CD14-positive monocyte (primary cell): ENCODE measurements at regions not wholly inside any gene's neighbourhood (a gene's known extent, or its start where the extent isn't known, plus 50 kb on each side); places are given as distances from the start of the nearest gene placed in this dataset.

Experiments
- DNase-seq, 3 donors: peaks; one replicate each; pipeline ENCODE4 v3.0.0-alpha.2; 2011 to 2022
- H2AFZ ChIP-seq: 2 replicates; pipeline ENCODE4 v1.6.0; 2012; ENCODE audit warnings: mild to moderate bottlenecking, low read depth, low read length, inconsistent platforms; ENCODE audit not compliant: insufficient read depth, poor library complexity, severe bottlenecking
- H3K27ac ChIP-seq, 2 donors: 1 replicate in 1 of 2; 2 replicates in 1 of 2; pipeline ENCODE4 v1.5.1; 2012 to 2013; ENCODE audit warnings: low read length in 2 of 2, control low read depth in 1 of 2, inconsistent platforms in 1 of 2, low read depth in 1 of 2, mild to moderate bottlenecking in 1 of 2
- H3K27me3 ChIP-seq, 2 donors: one replicate each; pipeline versions ENCODE4 v1.6.0 to v1.6.1; 2011 to 2013; ENCODE audit warnings: low read length in 2 of 2; ENCODE audit not compliant: control insufficient read depth in 2 of 2, insufficient read depth in 2 of 2
- H3K36me3 ChIP-seq, 2 donors: replicated peaks in 1 of 2; 1 replicate in 1 of 2; 2 replicates in 1 of 2; pipeline versions ENCODE4 v1.5.1 to v1.6.1; 2012 to 2013; ENCODE audit warnings: low read length in 2 of 2, control low read depth in 1 of 2, inconsistent platforms in 1 of 2, mild to moderate bottlenecking in 1 of 2; ENCODE audit not compliant: insufficient read depth in 2 of 2, control insufficient read depth in 1 of 2
- H3K4me1 ChIP-seq, 2 donors: 1 replicate in 1 of 2; 2 replicates in 1 of 2; pipeline versions ENCODE4 v1.5.1 to v1.6.1; 2012 to 2013; ENCODE audit warnings: low read length in 2 of 2, control low read depth in 1 of 2, inconsistent platforms in 1 of 2, mild to moderate bottlenecking in 1 of 2, moderate library complexity in 1 of 2; ENCODE audit not compliant: insufficient read depth in 2 of 2, control insufficient read depth in 1 of 2
- H3K4me2 ChIP-seq: replicated peaks from 2 replicates; pipeline ENCODE3; 2012; ENCODE audit warnings: low read length, moderate library complexity, mild to moderate bottlenecking; ENCODE audit not compliant: poor library complexity, severe bottlenecking; ENCODE audit errors: extremely low read depth
- H3K4me3 ChIP-seq, 3 experiments: fragments of 200-600 bp in 1 of 3; sonication (generic) in 1 of 3; replicated peaks in 1 of 3; 1 replicate in 2 of 3; 2 replicates in 1 of 3; pipeline ENCODE4 v1.5.1; 2011 to 2013; ENCODE audit warnings: low read length in 3 of 3, mild to moderate bottlenecking in 3 of 3, control low read depth in 2 of 3, low read depth in 2 of 3, inconsistent platforms in 1 of 3, moderate library complexity in 1 of 3
- H3K79me2 ChIP-seq: 2 replicates; pipeline ENCODE4 v1.6.0; 2012; ENCODE audit warnings: mild to moderate bottlenecking, control low read depth, inconsistent platforms, low read length, moderate library complexity; ENCODE audit not compliant: insufficient read depth
- H3K9ac ChIP-seq: 2 replicates; pipeline ENCODE4 v1.6.0; 2017; ENCODE audit warnings: low read length, mild to moderate bottlenecking; ENCODE audit not compliant: insufficient read depth, poor library complexity, severe bottlenecking
- H3K9me3 ChIP-seq, 2 donors: replicated peaks in 1 of 2; 1 replicate in 1 of 2; 2 replicates in 1 of 2; pipeline versions ENCODE4 v1.5.1 to v1.6.1; 2012 to 2013; ENCODE audit warnings: low read length in 2 of 2, control low read depth in 1 of 2; ENCODE audit not compliant: control insufficient read depth in 1 of 2, insufficient read depth in 1 of 2
- H4K20me1 ChIP-seq: 2 replicates; pipeline ENCODE4 v1.6.0; 2012; ENCODE audit warnings: mild to moderate bottlenecking, low read length, control low read depth, moderate library complexity; ENCODE audit not compliant: insufficient read depth
- H3K27ac Mint-ChIP-seq, 7 donors: one replicate each; pipeline ENCODE4 v1.8.0; 2020; ENCODE audit warnings: mild to moderate bottlenecking in 7 of 7, mixed read lengths in 7 of 7, moderate library complexity in 6 of 7, inconsistent platforms in 2 of 7
- H3K27me3 Mint-ChIP-seq, 3 donors: one replicate each; pipeline ENCODE4 v1.8.0; 2021 to 2022; ENCODE audit warnings: low read depth in 3 of 3, mild to moderate bottlenecking in 3 of 3, mixed read lengths in 3 of 3, moderate library complexity in 3 of 3, inconsistent platforms in 1 of 3
- H3K36me3 Mint-ChIP-seq, 2 donors: one replicate each; pipeline ENCODE4 v1.8.0; 2020; ENCODE audit warnings: mixed read lengths in 2 of 2, inconsistent platforms in 1 of 2, mild to moderate bottlenecking in 1 of 2
- H3K4me1 Mint-ChIP-seq: one replicate; pipeline ENCODE4 v1.8.0; 2020; ENCODE audit warnings: mild to moderate bottlenecking, mixed read lengths
- H3K4me3 Mint-ChIP-seq, 2 donors: one replicate each; pipeline ENCODE4 v1.8.0; 2020; ENCODE audit warnings: mild to moderate bottlenecking in 2 of 2, mixed read lengths in 2 of 2, moderate library complexity in 1 of 2
- H3K9me3 Mint-ChIP-seq, 7 donors: one replicate each; pipeline ENCODE4 v1.8.0; 2020 to 2022; ENCODE audit warnings: mixed read lengths in 7 of 7, mild to moderate bottlenecking in 6 of 7, moderate library complexity in 6 of 7, inconsistent platforms in 2 of 7
- WGBS: methylation state at CpG from one replicate; pipeline ENCODE4 v1.1.5; 2013; ENCODE audit warnings: missing lambda C conversion rate; ENCODE audit not compliant: insufficient coverage; 5-methylcytosine and 5-hydroxymethylcytosine counted together
- intact Hi-C, 2 donors: fragments of 100-400 bp; cut with micrococcal nuclease; formaldehyde crosslinking; loops; one replicate each; pipeline versions ENCODE4 v1.15.0 to v1.15.1; 2023
- TF ChIP-seq, protein P1 (sequence below): fragments of 200-600 bp; IDR thresholded peaks from one replicate; pipeline ENCODE4 v1.8.0; 2022; ENCODE audit warnings: antibody characterized with exemption, mild to moderate bottlenecking

- intact Hi-C loops, result no loop called here
- no peak overlapping the region for H3K27ac ChIP-seq
- no peak overlapping the region for H3K27ac Mint-ChIP-seq
- no peaks in the 10 kb centered on the region for H3K9me3 ChIP-seq
- DNase-seq, result no peak
- no peak overlapping the region for H3K4me3 Mint-ChIP-seq
- H3K4me1 Mint-ChIP-seq, result no peaks in the 10 kb centered on the region
- no peaks in the 10 kb centered on the region for H4K20me1 ChIP-seq
- WGBS, result 100% methylated on average over 1 of the region's 4 CpGs
- H3K79me2 ChIP-seq, result no peaks in the 10 kb centered on the region
- no peaks in the 10 kb centered on the region for H3K36me3 Mint-ChIP-seq
- H3K9me3 Mint-ChIP-seq, result peaks cover 0 to 11% (median 4%) of the 10 kb centered on the region in 7 donors
- TF ChIP-seq, protein P1, sequence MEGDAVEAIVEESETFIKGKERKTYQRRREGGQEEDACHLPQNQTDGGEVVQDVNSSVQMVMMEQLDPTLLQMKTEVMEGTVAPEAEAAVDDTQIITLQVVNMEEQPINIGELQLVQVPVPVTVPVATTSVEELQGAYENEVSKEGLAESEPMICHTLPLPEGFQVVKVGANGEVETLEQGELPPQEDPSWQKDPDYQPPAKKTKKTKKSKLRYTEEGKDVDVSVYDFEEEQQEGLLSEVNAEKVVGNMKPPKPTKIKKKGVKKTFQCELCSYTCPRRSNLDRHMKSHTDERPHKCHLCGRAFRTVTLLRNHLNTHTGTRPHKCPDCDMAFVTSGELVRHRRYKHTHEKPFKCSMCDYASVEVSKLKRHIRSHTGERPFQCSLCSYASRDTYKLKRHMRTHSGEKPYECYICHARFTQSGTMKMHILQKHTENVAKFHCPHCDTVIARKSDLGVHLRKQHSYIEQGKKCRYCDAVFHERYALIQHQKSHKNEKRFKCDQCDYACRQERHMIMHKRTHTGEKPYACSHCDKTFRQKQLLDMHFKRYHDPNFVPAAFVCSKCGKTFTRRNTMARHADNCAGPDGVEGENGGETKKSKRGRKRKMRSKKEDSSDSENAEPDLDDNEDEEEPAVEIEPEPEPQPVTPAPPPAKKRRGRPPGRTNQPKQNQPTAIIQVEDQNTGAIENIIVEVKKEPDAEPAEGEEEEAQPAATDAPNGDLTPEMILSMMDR, result no peak
- H2AFZ ChIP-seq, result no peak overlapping the region
- H3K36me3 ChIP-seq, result no peaks in the 10 kb centered on the region
- H3K4me1 ChIP-seq, result no peaks in the 10 kb centered on the region
- H3K27me3 Mint-ChIP-seq, result peaks cover 0 to 6% (median 0%) of the 10 kb centered on the region in 3 donors
- H3K4me2 ChIP-seq, result no peak overlapping the region
- H3K4me3 ChIP-seq, result no peak overlapping the region
- no peak overlapping the region for H3K9ac ChIP-seq
- H3K27me3 ChIP-seq, result no peaks in the 10 kb centered on the region
Observed at GRCh38 chr11:135022454-135022853, 610.4 kb upstream of the B3GAT1 start.

DNA sequence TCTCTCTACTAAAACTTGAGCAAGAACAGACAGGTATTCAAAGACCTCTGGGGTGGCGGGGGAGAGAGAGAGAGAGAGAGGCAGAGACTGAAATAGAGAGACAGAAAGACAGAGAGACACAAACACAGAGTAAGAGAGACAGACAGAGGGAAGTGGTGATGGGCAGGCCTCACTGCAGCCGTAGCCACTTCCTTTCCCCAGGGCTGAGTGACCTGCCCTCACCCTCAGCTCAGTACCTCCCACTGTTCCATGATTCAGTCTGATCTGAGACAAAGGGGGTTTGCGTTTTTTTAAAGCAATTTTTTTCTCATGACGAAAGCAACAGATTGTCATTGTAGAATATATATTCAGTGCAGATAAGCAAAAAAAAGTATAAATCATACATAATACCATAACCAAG lies 607.9 kb upstream of the B3GAT1 start:
- H4K20me1 ChIP-seq, result no peaks in the 10 kb centered on the region
- no CpG with 5 or more reads among the region's 4 CpGs for WGBS
- DNase-seq, result no peak
- H3K9me3 ChIP-seq, result no peaks in the 10 kb centered on the region
- intact Hi-C loops, result no loop called here
- no peak overlapping the region for H3K27ac Mint-ChIP-seq
- TF ChIP-seq, protein P1, result no peak
- no peaks in the 10 kb centered on the region for H3K36me3 Mint-ChIP-seq
- H3K9ac ChIP-seq, result no peak overlapping the region
- H3K4me2 ChIP-seq, result no peak overlapping the region
- H3K27me3 ChIP-seq, result no peaks in the 10 kb centered on the region
- no peak overlapping the region for H3K4me3 Mint-ChIP-seq
- no peaks in the 10 kb centered on the region for H3K36me3 ChIP-seq
- no peak overlapping the region for H3K27ac ChIP-seq
- H3K79me2 ChIP-seq, result no peaks in the 10 kb centered on the region
- no peaks in the 10 kb centered on the region for H3K4me1 Mint-ChIP-seq
- H3K9me3 Mint-ChIP-seq, result peaks cover 0 to 16% (median 5%) of the 10 kb centered on the region in 7 donors
- H3K27me3 Mint-ChIP-seq, result peaks cover 0 to 4% (median 3%) of the 10 kb centered on the region in 3 donors
- no peaks in the 10 kb centered on the region for H3K4me1 ChIP-seq
- H3K4me3 ChIP-seq, result no peak overlapping the region
- H2AFZ ChIP-seq, result no peak overlapping the region
